ENCODE measurements at regions not wholly inside any gene's neighbourhood (a gene's known extent, or its start where the extent isn't known, plus 50 kb on each side); places are given as distances from the start of the nearest gene placed in this dataset.

GRCh38 chrX:89124985-89125384, 378.0 kb downstream of the CPXCR1 start:
- Histone ChIP-seq H3K27me3 (ENCODE audit: insufficient read depth, low read depth) (no peaks in the 10 kb centered on the region), H3K27ac (no peak overlapping the region), H3K9ac (no peak overlapping the region), H3K79me2 (ENCODE audit: insufficient read depth, low read depth) (no peaks in the 10 kb centered on the region), H4K20me1 (ENCODE audit: insufficient read depth) (no peaks in the 10 kb centered on the region), H3K4me3 (IDR thresholded peaks at IDR 0.05; ENCODE audit: insufficient read depth, low read depth, low read length) (no peak overlapping the region), H3K4me2 (no peak overlapping the region), H3K4me1 (ENCODE audit: low read depth, poor library complexity, severe bottlenecking) (no peaks in the 10 kb centered on the region), H2AFZ (ENCODE audit: low read depth) (no peak overlapping the region), H3K36me3 (ENCODE audit: insufficient read depth) (no peaks in the 10 kb centered on the region)
- TF ChIP-seq CTCF (conservative IDR thresholded peaks at IDR 0.05; ENCODE audit: low read depth, low read length): no peak

Measured in KMS-11 (cell line).